Heart left ventricle (tissue), 13 donors: ENCODE measurements at regions not wholly inside any gene's neighbourhood (a gene's known extent, or its start where the extent isn't known, plus 50 kb on each side); places are given as distances from the start of the nearest gene placed in this dataset.

Experiments used
- POLR2A ChIP-seq, 2 donors: fragments of 450-650 bp; IDR thresholded peaks; one replicate each; pipeline ENCODE4 v1.6.1; 2017; ENCODE audit warnings: antibody characterized with exemption in 2 of 2, mild to moderate bottlenecking in 2 of 2, moderate library complexity in 2 of 2
- TF ChIP-seq, protein P1 (sequence below), 12 donors: fragments of 200-600 bp; sonication (generic) in 4 of 12; IDR thresholded peaks; one replicate each; pipeline versions ENCODE4 v1.5.0 to v1.8.0; 2018 to 2022; ENCODE audit warnings: antibody characterized with exemption in 12 of 12, mild to moderate bottlenecking in 5 of 12
- donor health status: ischemic (EF 13 %, LVEDD 7.1; RV severe dilation, severe dysfunction).
- donor health status: DM: no; HTN: yes; CAD: no.
- donor health status: DM: no; HTN: no; CAD: no.
- donor health status: ischemic (EF 25% LVEDD 6.9; RV normal size, moderate dysfunction).
- donor health status: ischemic (EF 25% LVEDD 5.7; RV mildly dilated, moderate dysfunction).
- donor health status: ischemic (EF 35%, LVEDD 5.7; RV mildly dilated, moderate dysfunction).
- donor health status: nonischemic (EF 11% LVEDD 7.7; RV severe dilation, severe dysfunction).
- donor health status: DM: yes; HTN: yes; CAD: no.
- donor health status: PGD.
- donor health status: ischemic (EF 29% LVEDD 5.4; RV normal size, mild dysfunction).
- donor health status: nonischemic (EF 23%, LVEDD 6.1; RV moderate dilation, normal function).

DNA sequence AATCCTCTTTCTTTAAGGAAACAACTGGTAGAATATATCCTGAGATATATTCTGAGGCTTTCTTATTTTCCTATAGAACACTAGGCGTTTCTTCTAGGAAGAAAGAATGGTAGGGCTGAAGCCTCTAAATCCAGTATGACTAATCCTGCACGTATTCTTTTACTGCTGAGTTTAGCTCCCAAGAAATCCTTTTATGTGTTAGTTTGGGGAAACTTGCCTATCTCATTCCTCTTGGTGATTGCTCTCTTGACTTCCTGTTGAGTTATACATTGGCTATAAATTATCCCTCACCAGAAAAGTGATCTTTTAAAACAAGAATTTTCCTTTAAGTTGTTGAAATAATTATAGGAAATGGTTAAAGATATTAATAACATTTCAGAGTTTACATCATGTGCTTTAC, 422.9 kb downstream of the TMEM161B start:
- TF ChIP-seq, protein P1, sequence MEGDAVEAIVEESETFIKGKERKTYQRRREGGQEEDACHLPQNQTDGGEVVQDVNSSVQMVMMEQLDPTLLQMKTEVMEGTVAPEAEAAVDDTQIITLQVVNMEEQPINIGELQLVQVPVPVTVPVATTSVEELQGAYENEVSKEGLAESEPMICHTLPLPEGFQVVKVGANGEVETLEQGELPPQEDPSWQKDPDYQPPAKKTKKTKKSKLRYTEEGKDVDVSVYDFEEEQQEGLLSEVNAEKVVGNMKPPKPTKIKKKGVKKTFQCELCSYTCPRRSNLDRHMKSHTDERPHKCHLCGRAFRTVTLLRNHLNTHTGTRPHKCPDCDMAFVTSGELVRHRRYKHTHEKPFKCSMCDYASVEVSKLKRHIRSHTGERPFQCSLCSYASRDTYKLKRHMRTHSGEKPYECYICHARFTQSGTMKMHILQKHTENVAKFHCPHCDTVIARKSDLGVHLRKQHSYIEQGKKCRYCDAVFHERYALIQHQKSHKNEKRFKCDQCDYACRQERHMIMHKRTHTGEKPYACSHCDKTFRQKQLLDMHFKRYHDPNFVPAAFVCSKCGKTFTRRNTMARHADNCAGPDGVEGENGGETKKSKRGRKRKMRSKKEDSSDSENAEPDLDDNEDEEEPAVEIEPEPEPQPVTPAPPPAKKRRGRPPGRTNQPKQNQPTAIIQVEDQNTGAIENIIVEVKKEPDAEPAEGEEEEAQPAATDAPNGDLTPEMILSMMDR (IDR thresholded peaks at IDR 0.05), result no peak
- TF ChIP-seq POLR2A (IDR thresholded peaks at IDR 0.05), result no peak
